GM23338 (cell line): ENCODE measurements at regions not wholly inside any gene's neighbourhood (a gene's known extent, or its start where the extent isn't known, plus 50 kb on each side); places are given as distances from the start of the nearest gene placed in this dataset.

Experiments
- CTCF ChIP-seq, 2 experiments: fragments of 200-600 bp in 1 of 2; sonication (generic) in 1 of 2; conservative IDR thresholded peaks; 2 replicates each; pipeline versions ENCODE4 v1.5.1 to v1.6.1; 2016 to 2017; ENCODE audit warnings: antibody characterized with exemption in 2 of 2, low read depth in 2 of 2, mild to moderate bottlenecking in 2 of 2, moderate library complexity in 1 of 2
- EZH2 ChIP-seq: fragments of 200-600 bp; sonication (generic); IDR thresholded peaks from one replicate; pipeline ENCODE4 v1.8.0; 2017; ENCODE audit warnings: antibody characterized with exemption, mild to moderate bottlenecking, low read depth; ENCODE audit not compliant: unreplicated experiment
- EZH2phosphoT487 ChIP-seq: fragments of 200-600 bp; sonication (generic); IDR thresholded peaks from one replicate; pipeline ENCODE4 v1.8.1; 2018; ENCODE audit warnings: antibody characterized with exemption; ENCODE audit not compliant: unreplicated experiment
- POLR2AphosphoS5 ChIP-seq: IDR thresholded peaks from 2 replicates; pipeline ENCODE4 v1.6.1; 2016; ENCODE audit warnings: antibody characterized with exemption, low read depth
- REST ChIP-seq: IDR thresholded peaks from one replicate; pipeline ENCODE4 v1.6.1; 2018; ENCODE audit warnings: antibody characterized with exemption; ENCODE audit not compliant: unreplicated experiment

GRCh38 chr5:62896121-62896893 is 317.7 kb downstream of the LRRC70 start:
- TF ChIP-seq CTCF (conservative IDR thresholded peaks at IDR 0.05; ENCODE audit: low read depth in 2 of 2) (no peak), POLR2AphosphoS5 (no peak), EZH2 (no peak), EZH2phosphoT487 (no peak), REST (no peak)
